ENCODE measurements at regions not wholly inside any gene's neighbourhood (a gene's known extent, or its start where the extent isn't known, plus 50 kb on each side); places are given as distances from the start of the nearest gene placed in this dataset.

- no peak for FAIRE-seq
Observed at GRCh38 chr11:92386577-92386976, 162.0 kb downstream of the FAT3 start.

GRCh38 chr11:92387859-92388258 is 163.2 kb downstream of the FAT3 start:
- no peak for FAIRE-seq

DNA sequence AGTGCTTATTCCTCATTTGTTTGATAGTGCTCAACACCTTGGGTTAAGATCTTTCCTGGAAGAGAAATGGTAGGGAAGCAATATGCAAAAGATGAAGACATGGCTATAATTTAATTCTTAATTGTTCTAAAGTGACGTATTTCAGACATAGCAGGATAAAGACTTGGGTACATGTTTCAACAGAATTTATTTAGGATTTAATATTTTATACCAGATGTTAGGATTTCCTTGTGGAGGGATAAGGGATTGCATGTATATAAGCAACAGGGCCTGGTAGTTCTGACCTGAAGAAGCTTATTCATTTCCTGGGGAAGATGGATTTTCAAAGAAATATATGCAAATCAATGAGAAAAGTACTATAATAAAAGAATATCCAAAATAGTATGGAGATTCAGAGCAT is 163.8 kb downstream of the FAT3 start:
- FAIRE-seq = no peak

DNA sequence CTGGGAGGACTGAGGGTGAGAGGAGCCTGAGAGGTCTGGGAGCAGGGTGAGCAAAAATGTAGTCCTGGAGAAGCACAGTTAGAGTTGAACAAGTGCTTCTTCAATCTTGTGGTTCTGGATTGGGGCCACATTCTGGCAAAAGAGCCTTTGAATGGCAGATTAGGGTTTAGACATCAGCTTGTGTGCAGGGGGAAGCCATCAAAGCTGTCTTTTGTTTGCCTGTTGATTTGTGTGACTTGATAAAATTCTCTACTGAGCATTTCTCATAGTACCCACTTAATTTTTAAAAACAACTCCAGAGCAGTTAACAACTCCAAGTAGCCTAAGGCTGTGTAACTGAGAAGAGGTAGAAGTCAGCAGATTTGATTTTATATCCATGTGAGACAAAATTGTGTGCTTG is 166.2 kb downstream of the FAT3 start:
- FAIRE-seq = no peak

DNA sequence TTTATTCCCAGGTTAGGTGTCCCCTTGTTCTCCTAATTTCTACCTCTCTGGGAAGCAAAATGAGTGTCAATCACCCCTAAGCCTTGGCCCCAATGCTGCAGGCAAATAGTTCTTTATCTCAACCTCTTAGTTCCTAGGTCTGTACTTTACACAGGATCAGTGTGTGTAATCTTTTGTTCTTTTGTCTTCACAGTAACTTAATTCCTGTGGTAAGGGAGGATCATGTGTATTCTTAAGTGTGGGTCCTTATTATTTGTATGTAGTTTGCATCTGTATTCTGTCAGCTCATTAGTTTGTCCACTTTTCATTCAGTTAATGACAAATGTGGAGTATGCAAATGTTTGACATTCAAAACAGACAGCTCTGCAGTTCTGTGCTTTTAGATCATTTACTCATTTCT is 166.7 kb downstream of the FAT3 start:
- no peak for FAIRE-seq

GRCh38 chr11:92391808-92392207 is 167.2 kb downstream of the FAT3 start:
- no peak for FAIRE-seq

GRCh38 chr11:92393218-92393617 is 168.6 kb downstream of the FAT3 start:
- FAIRE-seq = no peak

- no peak for FAIRE-seq
Observed at GRCh38 chr11:92396133-92396532, 171.5 kb downstream of the FAT3 start.

DNA sequence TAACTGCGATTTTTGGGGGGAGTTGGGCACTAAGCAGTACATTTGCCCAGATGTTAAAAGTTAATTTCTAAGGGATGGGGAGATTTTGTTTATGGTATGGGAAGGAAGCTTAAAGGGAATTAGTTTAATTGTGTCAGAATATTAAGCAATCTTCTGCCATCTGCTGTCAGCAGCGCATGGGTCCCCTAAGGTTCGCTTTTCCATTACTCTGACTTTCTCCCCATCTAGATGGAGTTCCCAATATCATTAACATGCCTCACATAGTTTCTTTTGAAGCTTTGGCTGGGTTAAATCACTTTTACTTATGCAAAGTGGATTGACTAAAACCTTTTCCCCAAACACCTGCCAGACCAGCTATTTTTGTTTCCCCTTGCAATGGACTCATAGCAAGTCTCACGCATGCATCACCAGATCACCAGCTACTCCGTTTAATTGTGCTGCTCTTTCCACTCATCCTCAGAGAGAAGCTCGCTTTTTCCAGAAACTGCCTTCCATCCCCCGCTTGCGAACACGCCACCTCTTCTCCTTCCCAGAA is 172.7 kb downstream of the FAT3 start:
- FAIRE-seq = no peak

GRCh38 chr11:92399705-92400104 is 175.1 kb downstream of the FAT3 start:
- no peak for FAIRE-seq

GRCh38 chr11:92401520-92401919 is 176.9 kb downstream of the FAT3 start:
- no peak for FAIRE-seq

- no peak for FAIRE-seq
Observed at GRCh38 chr11:92406472-92406871, 181.9 kb downstream of the FAT3 start.

DNA sequence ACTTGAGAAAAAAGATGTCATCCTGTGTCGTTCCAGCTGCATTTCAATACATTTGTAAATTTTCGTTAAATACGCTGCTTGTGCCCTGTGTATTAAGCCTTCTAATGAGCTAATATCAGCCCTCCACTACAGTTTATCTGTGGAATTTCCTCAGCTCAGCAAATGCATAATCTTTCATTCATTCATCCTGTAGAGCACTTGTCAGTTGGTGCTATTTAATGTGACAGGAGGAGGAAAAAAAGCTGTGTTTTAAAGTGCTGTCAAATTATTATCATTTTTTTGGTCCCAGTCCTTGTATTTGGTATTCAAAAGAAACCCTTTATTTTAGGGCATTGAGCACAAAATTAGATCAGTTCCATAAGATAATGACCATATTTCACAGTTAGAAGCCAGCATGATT is 184.7 kb downstream of the FAT3 start:
- FAIRE-seq = no peak

GRCh38 chr11:92409956-92410355 is 185.3 kb downstream of the FAT3 start:
- FAIRE-seq = no peak

DNA sequence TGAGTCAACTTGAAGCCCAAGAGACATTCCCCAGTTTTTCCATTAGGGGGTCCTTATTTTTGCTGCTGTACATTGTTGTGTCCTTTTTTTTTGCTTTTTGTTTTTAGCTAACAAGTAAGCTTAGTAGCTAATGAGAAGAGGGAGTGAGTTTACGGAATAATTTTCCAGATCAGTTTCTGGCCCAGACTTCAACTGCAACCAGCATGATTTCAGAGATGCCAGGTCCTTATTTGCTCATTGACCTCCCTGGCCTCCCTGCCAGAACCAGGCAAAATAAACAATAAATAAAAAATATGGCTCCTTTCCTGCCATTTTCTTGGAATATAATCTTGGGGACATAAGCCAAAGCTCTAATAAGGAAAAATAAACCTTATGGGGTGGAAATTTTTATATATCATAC is 185.9 kb downstream of the FAT3 start:
- no peak for FAIRE-seq

DNA sequence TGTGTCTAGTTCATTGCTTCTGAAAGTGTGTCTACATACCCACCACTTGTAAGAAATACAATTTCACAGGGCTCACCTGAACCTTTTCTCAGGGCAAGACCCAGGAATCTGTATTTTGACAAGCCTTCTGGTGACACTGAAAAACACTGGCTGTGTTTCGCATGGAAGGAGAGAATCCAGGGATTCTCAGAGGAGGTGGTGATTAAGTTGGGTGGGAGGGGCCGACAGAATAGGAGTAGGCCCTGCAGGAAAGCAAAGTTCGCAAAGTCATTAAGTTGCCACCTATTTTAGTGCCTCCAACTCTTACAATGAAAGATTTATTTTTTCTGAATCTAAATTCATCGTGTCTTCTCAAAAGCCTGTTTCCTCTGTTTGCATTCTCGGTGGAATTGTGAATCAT is 186.8 kb downstream of the FAT3 start:
- no peak for FAIRE-seq

DNA sequence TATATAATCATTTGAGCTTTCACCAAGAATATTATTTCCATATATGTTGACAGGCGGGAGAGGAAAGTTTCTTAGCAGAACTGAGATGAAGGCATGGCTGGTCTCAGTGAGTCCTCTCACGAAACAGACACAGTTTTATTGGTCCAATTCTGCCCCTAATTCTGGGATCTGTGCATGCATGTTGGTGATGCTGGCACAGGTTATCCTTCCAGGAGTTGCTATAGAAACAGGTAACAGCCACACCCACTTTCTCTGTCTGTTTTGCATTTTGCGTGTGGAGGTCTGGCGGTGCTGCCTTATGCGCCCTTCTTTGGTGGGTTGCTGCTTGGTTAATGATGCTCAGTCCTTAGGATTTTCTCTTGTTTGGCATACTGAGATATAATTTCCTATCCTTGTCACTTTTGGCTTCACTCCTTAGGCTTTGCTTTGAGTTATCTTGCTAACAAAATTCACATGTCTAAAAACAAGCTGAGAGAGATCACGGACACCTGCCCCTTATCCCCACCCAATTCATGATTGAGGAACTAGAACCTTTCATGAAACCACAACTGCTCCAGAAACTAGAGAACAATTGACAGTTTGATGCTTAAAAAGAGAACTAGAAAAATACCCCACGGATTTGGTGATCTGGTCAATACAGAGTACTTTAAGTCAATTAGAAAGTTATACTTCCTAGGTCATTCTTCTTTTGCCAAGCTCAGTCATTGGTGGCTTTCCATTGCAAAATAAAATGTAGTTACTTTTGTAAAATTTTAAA is 189.3 kb downstream of the FAT3 start:
- no peak for FAIRE-seq

DNA sequence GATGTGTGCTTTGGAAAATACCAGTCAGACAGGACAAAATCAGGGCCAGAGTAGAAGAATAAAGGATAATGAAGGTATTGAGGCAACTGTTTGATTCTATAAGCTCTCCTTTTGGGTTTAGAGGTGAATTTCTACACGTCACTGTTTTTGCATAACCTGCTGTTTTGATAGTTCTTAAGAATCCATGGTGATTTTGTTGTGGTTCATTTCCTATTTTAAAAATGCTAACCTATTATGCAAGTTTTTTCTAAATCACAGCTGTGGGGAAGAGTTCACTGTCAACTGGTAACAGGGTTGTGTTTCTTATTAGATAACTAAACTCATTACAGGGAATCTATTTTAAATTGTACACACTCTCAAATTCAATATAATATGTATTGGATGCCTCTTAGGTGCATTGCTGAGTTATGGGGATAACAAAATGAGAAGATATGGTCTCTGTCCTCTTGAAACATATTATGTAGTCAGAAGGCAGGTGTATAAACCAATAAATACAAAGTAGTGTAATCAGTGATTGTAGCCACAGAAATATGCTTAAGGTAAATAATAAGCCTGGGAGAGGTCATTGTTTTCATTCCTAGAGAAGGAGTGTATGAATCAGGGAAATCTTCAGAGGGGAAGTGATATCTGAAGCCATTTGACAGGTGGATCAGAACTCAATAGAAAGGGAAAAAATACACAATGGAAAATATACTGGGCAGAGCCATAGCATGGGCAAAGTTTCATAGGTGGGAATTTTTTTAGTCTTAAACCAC is 192.5 kb downstream of the FAT3 start:
- no peak for FAIRE-seq

DNA sequence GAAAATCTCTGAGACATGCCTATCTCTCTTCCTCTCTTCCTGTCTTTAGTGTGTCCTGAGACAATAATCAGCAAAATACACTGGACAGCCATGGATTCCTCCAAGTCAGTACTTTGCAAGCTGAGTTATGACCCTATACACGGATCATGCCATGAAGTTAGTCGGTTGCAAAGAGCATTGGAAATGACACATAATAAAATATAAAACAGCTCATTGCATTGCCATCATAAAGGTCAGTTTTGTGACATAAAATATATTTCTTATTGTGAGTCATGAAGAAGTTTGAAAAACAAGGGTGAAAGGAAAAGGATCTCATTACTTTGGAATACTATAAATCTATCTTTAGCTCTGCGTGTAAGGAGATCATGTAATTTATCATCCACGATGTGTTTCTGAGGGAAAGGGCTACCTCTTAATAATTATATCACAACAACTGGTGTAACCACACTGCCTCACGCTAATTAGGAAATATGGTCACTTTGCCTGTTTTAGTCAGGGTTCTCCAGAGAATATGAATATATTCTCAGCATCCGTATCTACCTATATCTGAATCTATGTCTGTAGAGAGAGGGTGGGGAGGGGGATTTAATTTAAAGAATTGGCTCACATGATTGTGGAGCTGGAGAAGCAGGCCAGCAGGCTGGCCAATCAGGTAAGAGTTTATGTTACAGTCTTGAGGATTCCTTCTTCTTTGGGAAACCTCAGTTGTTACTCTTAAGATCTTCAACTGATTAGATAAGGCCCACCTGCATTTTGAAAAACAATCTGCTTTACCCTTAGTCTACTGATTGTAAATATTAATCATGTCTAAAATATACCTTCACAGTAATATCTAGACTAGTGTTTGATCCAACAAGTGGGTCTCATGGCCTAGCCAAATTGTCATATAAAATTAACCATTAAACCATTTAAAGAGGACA is 198.8 kb downstream of the FAT3 start:
- FAIRE-seq = no peak

- FAIRE-seq = no peak
Observed at GRCh38 chr11:92424281-92424680, 199.7 kb downstream of the FAT3 start.

- no peak for FAIRE-seq
Observed at GRCh38 chr11:92425127-92425526, 200.5 kb downstream of the FAT3 start.

DNA sequence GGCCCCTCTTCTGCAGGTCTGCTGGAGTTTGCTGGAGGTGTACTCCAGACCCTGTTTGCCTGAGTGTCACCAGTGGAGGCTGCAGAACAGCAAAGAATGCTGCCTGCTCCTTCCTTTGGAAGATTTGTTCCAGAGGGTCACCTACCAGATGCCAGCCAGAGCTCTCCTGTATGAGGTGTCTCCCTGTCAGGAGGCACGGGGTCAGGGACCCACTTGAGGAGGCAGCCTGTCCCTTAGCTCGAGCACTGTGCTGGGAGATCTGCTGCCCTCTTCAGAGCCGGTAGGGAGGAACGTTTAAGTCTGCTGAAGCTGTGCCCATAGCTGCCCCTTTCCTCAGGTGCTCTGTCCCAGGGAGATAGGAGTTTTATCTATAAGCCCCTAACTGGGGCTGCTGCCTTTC is 207.9 kb downstream of the FAT3 start:
- FAIRE-seq = no peak
